GM23248 (cell line): ENCODE measurements at regions not wholly inside any gene's neighbourhood (a gene's known extent, or its start where the extent isn't known, plus 50 kb on each side); places are given as distances from the start of the nearest gene placed in this dataset.

Experiments
- EZH2 ChIP-seq: fragments of 200-600 bp; sonication (generic); IDR thresholded peaks from 2 replicates; pipeline ENCODE4 v1.6.1; 2018; ENCODE audit warnings: antibody characterized with exemption, mild to moderate bottlenecking; ENCODE audit not compliant: insufficient read depth, poor library complexity, severe bottlenecking
- EZH2phosphoT487 ChIP-seq: fragments of 200-600 bp; sonication (generic); IDR thresholded peaks from 2 replicates; pipeline ENCODE4 v1.6.1; 2018; ENCODE audit warnings: antibody characterized with exemption, moderate library complexity, mild to moderate bottlenecking, low read depth; ENCODE audit not compliant: insufficient read depth

DNA sequence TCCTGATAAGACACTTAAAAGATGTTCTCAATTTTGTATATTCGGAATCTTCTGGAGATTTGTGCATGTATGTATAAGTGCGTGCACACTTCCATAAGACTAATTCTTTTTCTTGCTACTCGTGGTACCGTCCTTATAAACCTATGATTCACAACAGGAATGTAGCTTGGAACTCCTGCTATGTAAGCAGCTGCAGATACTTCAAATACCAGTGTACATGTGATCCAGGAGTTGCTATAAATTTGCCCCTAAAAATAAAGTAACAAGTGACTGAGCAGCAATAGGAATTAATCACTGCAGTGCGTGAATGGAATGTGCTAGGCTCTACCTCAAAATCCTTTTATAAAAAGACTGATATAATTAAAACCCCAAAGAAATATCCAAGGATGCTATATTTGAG, 214.9 kb downstream of the KLF5 start:
- no peak for TF ChIP-seq EZH2
- TF ChIP-seq EZH2phosphoT487 = no peak
